ENCODE measurements at regions not wholly inside any gene's neighbourhood (a gene's known extent, or its start where the extent isn't known, plus 50 kb on each side); places are given as distances from the start of the nearest gene placed in this dataset.
A peak's percentile ranks its signal among the peaks of the same experiment; 100 is the strongest.

- no peak for DNase-seq
Observed at GRCh38 chr2:56613920-56614319, 430.1 kb downstream of the CCDC85A start.

GRCh38 chr2:56615760-56616159 lies 432.0 kb downstream of the CCDC85A start:
- DNase-seq, result no peak

- no peak for DNase-seq
Observed at GRCh38 chr2:56624181-56624580, 440.4 kb downstream of the CCDC85A start.

- DNase-seq, result no peak
Observed at GRCh38 chr2:56626927-56627326, 443.1 kb downstream of the CCDC85A start.

GRCh38 chr2:56630286-56630685 lies 446.5 kb downstream of the CCDC85A start:
- no peak for DNase-seq

GRCh38 chr2:56647997-56648396 lies 464.2 kb downstream of the CCDC85A start:
- DNase-seq, result no peak

- peak in 1 of 51 donors; percentile 7 for DNase-seq
Observed at GRCh38 chr2:56648802-56649201, 465.0 kb downstream of the CCDC85A start.

GRCh38 chr2:56654936-56655335 lies 471.1 kb downstream of the CCDC85A start:
- no peak for DNase-seq

GRCh38 chr2:56656826-56657225 lies 473.0 kb downstream of the CCDC85A start:
- no peak for DNase-seq

- DNase-seq, result no peak
Observed at GRCh38 chr2:56666777-56667176, 483.0 kb downstream of the CCDC85A start.

GRCh38 chr2:56671973-56672569 lies 488.3 kb downstream of the CCDC85A start:
- no peak for DNase-seq

- DNase-seq, result no peak
Observed at GRCh38 chr2:56674084-56674483, 490.3 kb downstream of the CCDC85A start.

GRCh38 chr2:56676966-56677365 lies 493.2 kb downstream of the CCDC85A start:
- no peak for DNase-seq

GRCh38 chr2:56680971-56681631 lies 497.3 kb downstream of the CCDC85A start:
- no peak for DNase-seq

GRCh38 chr2:56681659-56682396 lies 498.0 kb downstream of the CCDC85A start:
- no peak for DNase-seq

- DNase-seq, result no peak
Observed at GRCh38 chr2:56682397-56682760, 498.6 kb downstream of the CCDC85A start.

GRCh38 chr2:56684327-56684726 lies 500.5 kb downstream of the CCDC85A start:
- DNase-seq, result no peak

GRCh38 chr2:56685205-56685604 lies 501.4 kb downstream of the CCDC85A start:
- no peak for DNase-seq

- no peak for DNase-seq
Observed at GRCh38 chr2:56687169-56687568, 503.4 kb downstream of the CCDC85A start.

GRCh38 chr2:56688661-56689060 lies 504.9 kb downstream of the CCDC85A start:
- DNase-seq, result no peak

- no peak for DNase-seq
Observed at GRCh38 chr2:56693501-56693900, 509.7 kb downstream of the CCDC85A start.

- DNase-seq, result no peak
Observed at GRCh38 chr2:56703001-56703400, 519.2 kb downstream of the CCDC85A start.

- DNase-seq, result no peak
Observed at GRCh38 chr2:56705713-56706112, 521.9 kb downstream of the CCDC85A start.

Measured in hypothalamus (tissue), 51 donors.